Natural killer cell treated with Interleukin-12 subunit alpha and Interleukin-12 subunit beta and Interleukin-15 and Interleukin-18, amount 100 ng/mL, for 72 hours (primary cell): ENCODE measurements at regions not wholly inside any gene's neighbourhood (a gene's known extent, or its start where the extent isn't known, plus 50 kb on each side); places are given as distances from the start of the nearest gene placed in this dataset.
"Not testable (repeated sequence)": the region's sequence is repeated elsewhere in the genome, so short reads cannot be mapped to it uniquely, and the experiment has no call there.

ENCODE experiments used
- ATAC-seq, 2 donors: fragments of 150-1000 bp; cut with Tn5 transposase in 1 of 2; sonication (Bioruptor Pico), chemical (Tn5 transposase) in 1 of 2; 2 replicates each; pipeline ENCODE4 v1.10.0; 2021
- DNase-seq: peaks from one replicate; pipeline ENCODE4 v3.0.0; 2022; ENCODE audit warnings: low spot score
- H3K27ac Mint-ChIP-seq, 2 donors: 1 replicate in 1 of 2; 2 replicates in 1 of 2; pipeline ENCODE4 v1.8.0; 2022; ENCODE audit warnings: mixed read lengths in 2 of 2, mild to moderate bottlenecking in 1 of 2, moderate library complexity in 1 of 2
- H3K27me3 Mint-ChIP-seq, 2 donors: 1 replicate in 1 of 2; 2 replicates in 1 of 2; pipeline ENCODE4 v1.8.0; 2022; ENCODE audit warnings: mixed read lengths in 2 of 2
- H3K36me3 Mint-ChIP-seq: one replicate; pipeline ENCODE4 v1.8.0; 2022; ENCODE audit warnings: mixed read lengths
- H3K4me1 Mint-ChIP-seq, 2 donors: 1 replicate in 1 of 2; 2 replicates in 1 of 2; pipeline ENCODE4 v1.8.0; 2022; ENCODE audit warnings: low read depth in 2 of 2, mixed read lengths in 2 of 2, mild to moderate bottlenecking in 1 of 2
- H3K4me3 Mint-ChIP-seq: one replicate; pipeline ENCODE4 v1.8.0; 2022; ENCODE audit warnings: mixed read lengths
- H3K9me3 Mint-ChIP-seq: 2 replicates; pipeline ENCODE4 v1.8.0; 2022; ENCODE audit warnings: mixed read lengths

- Mint-ChIP-seq H3K27ac (no peak overlapping the region), H3K4me3 (no peak overlapping the region), H3K27me3 (no peaks in the 10 kb centered on the region), H3K9me3 (peaks cover 6% of the 10 kb centered on the region), H3K36me3 (no peaks in the 10 kb centered on the region), H3K4me1 (no peaks in the 10 kb centered on the region)
- ATAC-seq (no peak), DNase-seq (no peak)
These were observed 1090.8 kb upstream of the CELF2 start for GRCh38 chr10:9926881-9927280.

GRCh38 chr10:9939716-9940115 is 1078.0 kb upstream of the CELF2 start:
- Mint-ChIP-seq H3K9me3 (peaks cover 8% of the 10 kb centered on the region), H3K36me3 (no peaks in the 10 kb centered on the region), H3K27ac (no peak overlapping the region), H3K4me1 (no peaks in the 10 kb centered on the region), H3K4me3 (no peak overlapping the region), H3K27me3 (peaks cover 0 to 3% of the 10 kb centered on the region in 2 donors)
- no peak for ATAC-seq
- no peak for DNase-seq

- no peak for ATAC-seq
- Mint-ChIP-seq H3K9me3 (peaks cover 5% of the 10 kb centered on the region), H3K4me3 (no peak overlapping the region), H3K36me3 (no peaks in the 10 kb centered on the region), H3K27me3 (peaks cover 0 to 3% of the 10 kb centered on the region in 2 donors), H3K4me1 (no peaks in the 10 kb centered on the region), H3K27ac (no peak overlapping the region)
- no peak for DNase-seq
These were observed 1073.0 kb upstream of the CELF2 start for GRCh38 chr10:9944690-9945089.

DNA sequence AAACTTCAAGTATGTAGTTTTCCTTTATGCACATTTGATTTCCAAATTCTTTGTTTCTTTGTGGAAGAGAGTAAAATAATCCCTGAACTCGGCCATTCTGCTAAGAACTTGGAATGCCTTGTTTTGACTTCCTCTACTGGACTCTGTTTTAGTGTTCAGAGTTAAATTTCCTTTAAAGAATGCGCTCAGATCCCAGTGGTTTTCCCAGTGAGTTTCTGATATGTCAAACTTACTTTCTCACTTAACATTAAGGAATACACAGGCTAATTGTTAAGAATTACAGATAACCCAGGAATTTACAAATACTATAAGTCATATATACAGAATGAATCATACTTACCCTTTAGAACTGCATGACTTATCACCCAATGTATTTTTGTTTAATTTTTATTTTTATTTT is 1067.6 kb upstream of the CELF2 start:
- Mint-ChIP-seq H3K4me3 (no peak overlapping the region), H3K4me1 (no peaks in the 10 kb centered on the region), H3K27me3 (no peaks in the 10 kb centered on the region), H3K27ac (no peak overlapping the region), H3K36me3 (no peaks in the 10 kb centered on the region), H3K9me3 (peaks cover 6% of the 10 kb centered on the region)
- ATAC-seq (no peak), DNase-seq (no peak)

GRCh38 chr10:9951481-9952257 is 1066.0 kb upstream of the CELF2 start:
- no peak for DNase-seq
- Mint-ChIP-seq H3K4me1 (no peaks in the 10 kb centered on the region), H3K27ac (no peak overlapping the region), H3K27me3 (no peaks in the 10 kb centered on the region), H3K36me3 (no peaks in the 10 kb centered on the region), H3K4me3 (no peak overlapping the region), H3K9me3 (peaks cover 6% of the 10 kb centered on the region)
- no peak for ATAC-seq

- Mint-ChIP-seq H3K27me3 (no peaks in the 10 kb centered on the region), H3K27ac (no peak overlapping the region), H3K9me3 (peaks cover 10% of the 10 kb centered on the region), H3K36me3 (peaks cover 5% of the 10 kb centered on the region), H3K4me1 (no peaks in the 10 kb centered on the region), H3K4me3 (no peak overlapping the region)
- DNase-seq, result no peak
- no peak for ATAC-seq
These were observed 1060.3 kb upstream of the CELF2 start for GRCh38 chr10:9957351-9957750.

DNA sequence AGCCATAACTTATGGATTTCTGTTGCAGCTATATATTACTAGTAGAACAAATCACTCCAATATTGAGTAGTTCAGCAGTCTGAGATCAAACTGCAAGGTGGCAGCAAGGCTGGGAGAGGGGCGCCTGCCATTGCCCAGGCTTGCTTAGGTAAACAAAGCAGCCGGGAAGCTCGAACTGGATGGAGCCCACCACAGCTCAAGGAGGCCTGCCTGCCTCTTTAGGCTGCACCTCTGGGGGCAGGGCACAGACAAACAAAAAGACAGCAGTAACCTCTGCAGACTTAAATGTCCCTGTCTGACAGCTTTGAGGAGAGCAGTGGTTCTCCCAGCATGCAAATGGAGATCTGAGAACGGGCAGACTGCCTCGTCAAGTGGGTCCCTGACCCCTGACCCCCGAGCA is 1059.8 kb upstream of the CELF2 start:
- not testable (repeated sequence) for H3K4me1 Mint-ChIP-seq, H3K4me3 Mint-ChIP-seq, ATAC-seq, DNase-seq, H3K36me3 Mint-ChIP-seq, H3K9me3 Mint-ChIP-seq, H3K27ac Mint-ChIP-seq, H3K27me3 Mint-ChIP-seq

DNA sequence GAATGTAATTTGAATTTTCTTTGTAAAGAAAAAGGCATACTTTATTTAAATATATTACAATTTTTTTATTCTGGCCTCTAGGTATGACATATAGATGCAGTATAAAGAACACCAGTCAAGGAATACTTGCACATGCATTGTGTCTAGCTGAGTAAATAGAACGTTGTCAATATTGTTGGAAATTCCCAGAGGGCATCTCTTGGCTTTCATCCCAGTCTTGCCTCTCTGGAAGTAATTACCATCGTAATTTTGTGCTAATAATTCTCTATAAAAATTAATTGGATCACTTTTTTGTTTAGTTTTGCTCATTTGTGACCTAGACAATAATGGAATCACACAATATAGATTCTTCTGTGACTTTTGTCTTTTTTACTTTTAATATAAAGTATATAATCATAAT is 1052.3 kb upstream of the CELF2 start:
- Mint-ChIP-seq H3K9me3 (no peaks in the 10 kb centered on the region), H3K4me1 (no peaks in the 10 kb centered on the region), H3K27me3 (no peaks in the 10 kb centered on the region), H3K27ac (no peak overlapping the region), H3K4me3 (no peak overlapping the region), H3K36me3 (no peaks in the 10 kb centered on the region)
- no peak for DNase-seq
- ATAC-seq, result no peak

- Mint-ChIP-seq H3K27ac (no peak overlapping the region), H3K27me3 (no peaks in the 10 kb centered on the region), H3K9me3 (no peaks in the 10 kb centered on the region), H3K36me3 (no peaks in the 10 kb centered on the region), H3K4me1 (no peaks in the 10 kb centered on the region), H3K4me3 (no peak overlapping the region)
- DNase-seq (no peak), ATAC-seq (no peak)
These were observed 1030.9 kb upstream of the CELF2 start for GRCh38 chr10:9986786-9987185.

GRCh38 chr10:9987197-9987596 is 1030.5 kb upstream of the CELF2 start:
- Mint-ChIP-seq H3K9me3 (no peaks in the 10 kb centered on the region), H3K27ac (no peak overlapping the region), H3K4me1 (no peaks in the 10 kb centered on the region), H3K4me3 (no peak overlapping the region), H3K27me3 (no peaks in the 10 kb centered on the region), H3K36me3 (no peaks in the 10 kb centered on the region)
- no peak for DNase-seq
- no peak for ATAC-seq

DNA sequence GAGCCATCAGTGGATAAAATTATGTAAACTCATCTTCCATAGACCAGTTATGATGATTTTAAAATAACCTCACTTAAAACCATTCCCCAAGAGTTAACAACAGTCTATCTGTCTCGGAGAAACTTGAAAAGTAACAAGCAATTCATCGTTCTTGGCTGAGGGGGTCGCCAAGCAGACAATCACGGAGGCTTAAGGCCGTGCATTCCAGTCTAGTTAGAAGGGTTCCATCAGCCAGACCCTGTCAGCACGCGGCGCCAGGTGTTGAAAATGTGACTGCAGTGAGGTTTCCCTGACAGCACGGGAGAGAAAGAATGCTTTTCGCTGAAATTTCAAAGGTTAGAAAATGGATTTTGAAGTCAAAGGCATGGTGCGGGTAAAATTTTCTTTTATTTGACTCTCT is 1025.0 kb upstream of the CELF2 start:
- no peaks in the 10 kb centered on the region for H3K36me3 Mint-ChIP-seq
- ATAC-seq (no peak), DNase-seq (no peak)
- no peak overlapping the region for H3K4me3 Mint-ChIP-seq
- no peak overlapping the region for H3K27ac Mint-ChIP-seq
- H3K27me3 Mint-ChIP-seq, result no peaks in the 10 kb centered on the region
- no peaks in the 10 kb centered on the region for H3K9me3 Mint-ChIP-seq
- H3K4me1 Mint-ChIP-seq, result no peaks in the 10 kb centered on the region

- no peaks in the 10 kb centered on the region for H3K9me3 Mint-ChIP-seq
- ATAC-seq, result no peak
These were observed 1023.5 kb upstream of the CELF2 start for GRCh38 chr10:9994131-9994530.

DNA sequence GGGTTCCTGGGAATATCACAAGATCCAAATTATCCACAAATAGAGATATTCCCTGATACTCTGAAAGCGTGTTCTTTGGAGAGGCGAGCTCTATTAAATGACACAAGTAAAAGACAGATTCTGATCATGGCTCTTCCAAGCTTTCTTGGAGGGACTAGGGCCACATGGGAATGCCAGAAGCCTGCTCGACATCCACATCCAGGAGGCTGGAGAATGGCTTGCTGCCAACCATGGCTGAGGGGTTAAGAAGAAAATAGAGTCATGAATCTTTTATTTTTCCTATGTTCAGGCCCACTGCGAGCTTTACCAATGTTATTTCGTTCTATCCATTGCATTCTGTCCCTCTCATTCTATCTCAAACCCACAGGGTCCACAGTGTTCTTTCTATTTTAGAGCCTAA is 1018.0 kb upstream of the CELF2 start:
- ATAC-seq (no peak), DNase-seq (no peak)
- Mint-ChIP-seq H3K4me1 (no peaks in the 10 kb centered on the region), H3K27me3 (no peaks in the 10 kb centered on the region), H3K27ac (no peak overlapping the region), H3K4me3 (no peak overlapping the region), H3K9me3 (peaks cover 3% of the 10 kb centered on the region), H3K36me3 (no peaks in the 10 kb centered on the region)

More at GRCh38 chr10:9994131-9994530, 1023.5 kb upstream of the CELF2 start:
- Mint-ChIP-seq H3K4me3 (no peak overlapping the region), H3K4me1 (no peaks in the 10 kb centered on the region), H3K27ac (no peak overlapping the region), H3K36me3 (no peaks in the 10 kb centered on the region), H3K27me3 (no peaks in the 10 kb centered on the region)
- DNase-seq, result no peak

DNA sequence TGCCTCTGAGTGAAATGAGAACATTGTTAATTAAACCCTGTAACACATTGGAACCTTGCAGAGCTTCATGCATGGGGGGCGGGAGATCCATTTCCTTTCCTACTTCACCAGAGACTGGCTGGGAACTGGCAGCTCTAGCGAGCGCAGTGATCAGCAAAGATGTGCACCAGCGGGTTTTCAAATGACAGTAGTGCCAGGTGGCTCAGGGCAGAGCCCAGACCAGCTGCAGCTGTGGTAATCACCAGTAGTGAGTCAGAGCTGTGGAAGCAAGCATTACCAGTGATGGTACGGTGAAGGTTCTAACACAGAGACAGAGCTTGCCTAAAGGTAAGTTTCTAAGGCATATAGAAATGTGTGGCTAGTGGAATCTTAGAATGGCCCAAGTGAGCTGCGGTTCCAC is 1009.7 kb upstream of the CELF2 start:
- Mint-ChIP-seq H3K4me1 (no peaks in the 10 kb centered on the region), H3K4me3 (no peak overlapping the region), H3K9me3 (peaks cover 3% of the 10 kb centered on the region), H3K27me3 (no peaks in the 10 kb centered on the region), H3K36me3 (no peaks in the 10 kb centered on the region), H3K27ac (no peak overlapping the region)
- no peak for ATAC-seq
- DNase-seq, result no peak

DNA sequence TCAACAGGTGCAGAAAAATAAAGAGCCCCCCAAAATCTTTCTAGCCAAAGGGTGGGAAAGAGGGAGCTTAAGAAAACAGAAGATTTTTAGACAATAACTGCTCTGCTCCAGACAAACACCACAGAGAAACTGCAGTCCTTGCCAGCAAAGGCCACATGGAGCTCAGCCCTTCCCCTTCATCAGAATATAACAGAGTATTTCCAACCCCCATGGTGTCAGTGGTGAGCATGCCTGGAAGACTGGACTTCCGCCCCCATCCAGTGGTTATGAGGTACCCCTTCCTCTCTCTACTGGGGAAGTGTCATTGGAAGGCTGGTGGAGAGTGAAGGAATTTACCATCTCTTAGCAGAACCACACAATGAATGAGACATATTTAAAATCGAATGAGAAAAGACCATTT is 1007.3 kb upstream of the CELF2 start:
- ATAC-seq (no peak), DNase-seq (no peak)
- peaks cover 3% of the 10 kb centered on the region for H3K9me3 Mint-ChIP-seq
- no peak overlapping the region for H3K4me3 Mint-ChIP-seq
- no peaks in the 10 kb centered on the region for H3K4me1 Mint-ChIP-seq
- H3K27ac Mint-ChIP-seq, result no peak overlapping the region
- H3K27me3 Mint-ChIP-seq, result no peaks in the 10 kb centered on the region
- H3K36me3 Mint-ChIP-seq, result no peaks in the 10 kb centered on the region
